Prostate gland (tissue), 2 donors: ENCODE measurements at regions not wholly inside any gene's neighbourhood (a gene's known extent, or its start where the extent isn't known, plus 50 kb on each side); places are given as distances from the start of the nearest gene placed in this dataset.

Source experiments
- POLR2A ChIP-seq: fragments of 450-650 bp; IDR thresholded peaks from one replicate; pipeline ENCODE4 v1.6.1; 2016; ENCODE audit warnings: antibody characterized with exemption, mild to moderate bottlenecking
- TF ChIP-seq, protein P1 (sequence below), 4 experiments: fragments of 200-600 bp in 2 of 4; fragments of 450-650 bp in 2 of 4; sonication (generic) in 2 of 4; IDR thresholded peaks; 1 replicate in 3 of 4; 2 replicates in 1 of 4; pipeline ENCODE4 v1.5.1; 2016 to 2019; ENCODE audit warnings: antibody characterized with exemption in 4 of 4, mild to moderate bottlenecking in 2 of 4, moderate library complexity in 2 of 4

DNA sequence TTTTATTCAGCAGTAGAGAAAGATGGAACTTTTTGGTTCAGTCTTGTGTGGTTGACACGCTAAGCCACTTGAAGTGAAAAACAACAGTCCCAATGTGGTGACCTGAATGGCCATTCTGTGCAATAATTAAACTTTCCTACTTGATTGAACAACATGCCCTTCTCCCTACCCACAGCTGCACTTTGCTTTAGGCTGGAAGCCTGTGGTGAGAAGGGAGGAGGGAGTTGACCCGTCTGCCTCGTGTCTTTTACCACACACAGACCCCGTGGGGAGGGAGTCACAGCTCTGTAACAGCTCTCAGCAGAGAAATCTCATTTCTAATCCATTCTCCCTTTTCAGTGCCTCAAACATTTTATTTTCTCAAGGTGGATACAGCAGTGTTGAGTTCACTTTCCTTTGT is 138.2 kb upstream of the PKDCC start:
- TF ChIP-seq, protein P1, sequence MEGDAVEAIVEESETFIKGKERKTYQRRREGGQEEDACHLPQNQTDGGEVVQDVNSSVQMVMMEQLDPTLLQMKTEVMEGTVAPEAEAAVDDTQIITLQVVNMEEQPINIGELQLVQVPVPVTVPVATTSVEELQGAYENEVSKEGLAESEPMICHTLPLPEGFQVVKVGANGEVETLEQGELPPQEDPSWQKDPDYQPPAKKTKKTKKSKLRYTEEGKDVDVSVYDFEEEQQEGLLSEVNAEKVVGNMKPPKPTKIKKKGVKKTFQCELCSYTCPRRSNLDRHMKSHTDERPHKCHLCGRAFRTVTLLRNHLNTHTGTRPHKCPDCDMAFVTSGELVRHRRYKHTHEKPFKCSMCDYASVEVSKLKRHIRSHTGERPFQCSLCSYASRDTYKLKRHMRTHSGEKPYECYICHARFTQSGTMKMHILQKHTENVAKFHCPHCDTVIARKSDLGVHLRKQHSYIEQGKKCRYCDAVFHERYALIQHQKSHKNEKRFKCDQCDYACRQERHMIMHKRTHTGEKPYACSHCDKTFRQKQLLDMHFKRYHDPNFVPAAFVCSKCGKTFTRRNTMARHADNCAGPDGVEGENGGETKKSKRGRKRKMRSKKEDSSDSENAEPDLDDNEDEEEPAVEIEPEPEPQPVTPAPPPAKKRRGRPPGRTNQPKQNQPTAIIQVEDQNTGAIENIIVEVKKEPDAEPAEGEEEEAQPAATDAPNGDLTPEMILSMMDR (IDR thresholded peaks at IDR 0.05) = no peak
- TF ChIP-seq POLR2A = no peak
